ENCODE measurements at regions not wholly inside any gene's neighbourhood (a gene's known extent, or its start where the extent isn't known, plus 50 kb on each side); places are given as distances from the start of the nearest gene placed in this dataset.
"Not testable (repeated sequence)": the region's sequence is repeated elsewhere in the genome, so short reads cannot be mapped to it uniquely, and the experiment has no call there.

DNA sequence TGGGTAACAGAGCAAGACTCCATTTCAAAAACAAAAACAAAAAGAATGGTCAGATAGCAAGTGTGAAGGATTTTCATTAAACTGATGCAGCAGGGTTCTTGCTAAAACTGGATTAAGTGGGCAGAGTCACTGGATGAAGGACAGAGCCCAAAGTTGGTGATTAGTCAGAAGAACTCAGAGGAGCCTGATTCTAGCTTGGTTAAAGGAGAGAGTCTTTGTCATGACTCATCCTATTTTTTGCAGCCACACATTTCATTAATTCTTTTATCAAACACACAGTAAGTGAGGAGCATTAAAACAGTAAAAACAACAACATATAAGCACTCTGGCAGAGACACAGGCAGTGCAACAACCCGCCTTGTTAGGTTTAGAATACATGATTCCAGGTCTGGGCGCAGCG, 56.0 kb upstream of the EDARADD start:
- DNase-seq (no peak), FAIRE-seq (no peak)
- no peaks in the 10 kb centered on the region for H3K9me3 ChIP-seq (ENCODE audit: control insufficient read depth in 2 of 3, insufficient read depth in 1 of 3, low read length in 3 of 3)
- no peaks in the 10 kb centered on the region for H3K36me3 ChIP-seq (ENCODE audit: control insufficient read depth in 2 of 3, insufficient read depth in 3 of 3, low read length in 3 of 3)
- no peaks in the 10 kb centered on the region for H3K4me1 ChIP-seq (ENCODE audit: control insufficient read depth in 2 of 3, insufficient read depth in 2 of 3, low read depth in 1 of 3, low read length in 3 of 3)
- H3K4me3 ChIP-seq (ENCODE audit: low read length in 3 of 3): no peak overlapping the region
- TF ChIP-seq, protein P1, sequence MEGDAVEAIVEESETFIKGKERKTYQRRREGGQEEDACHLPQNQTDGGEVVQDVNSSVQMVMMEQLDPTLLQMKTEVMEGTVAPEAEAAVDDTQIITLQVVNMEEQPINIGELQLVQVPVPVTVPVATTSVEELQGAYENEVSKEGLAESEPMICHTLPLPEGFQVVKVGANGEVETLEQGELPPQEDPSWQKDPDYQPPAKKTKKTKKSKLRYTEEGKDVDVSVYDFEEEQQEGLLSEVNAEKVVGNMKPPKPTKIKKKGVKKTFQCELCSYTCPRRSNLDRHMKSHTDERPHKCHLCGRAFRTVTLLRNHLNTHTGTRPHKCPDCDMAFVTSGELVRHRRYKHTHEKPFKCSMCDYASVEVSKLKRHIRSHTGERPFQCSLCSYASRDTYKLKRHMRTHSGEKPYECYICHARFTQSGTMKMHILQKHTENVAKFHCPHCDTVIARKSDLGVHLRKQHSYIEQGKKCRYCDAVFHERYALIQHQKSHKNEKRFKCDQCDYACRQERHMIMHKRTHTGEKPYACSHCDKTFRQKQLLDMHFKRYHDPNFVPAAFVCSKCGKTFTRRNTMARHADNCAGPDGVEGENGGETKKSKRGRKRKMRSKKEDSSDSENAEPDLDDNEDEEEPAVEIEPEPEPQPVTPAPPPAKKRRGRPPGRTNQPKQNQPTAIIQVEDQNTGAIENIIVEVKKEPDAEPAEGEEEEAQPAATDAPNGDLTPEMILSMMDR (IDR thresholded peaks at IDR 0.05; ENCODE audit: borderline replicate concordance, extremely low read depth, insufficient read depth): no peak
- H3K9ac ChIP-seq (ENCODE audit: low read length in 3 of 3): no peak overlapping the region
- H3K27ac ChIP-seq (ENCODE audit: low read depth in 2 of 2, low read length in 2 of 2): no peak overlapping the region
- intact Hi-C loops (cut with DNase I): no loop called here
- no peaks in the 10 kb centered on the region for H3K27me3 ChIP-seq (ENCODE audit: control insufficient read depth, insufficient read depth, low read length)

DNA sequence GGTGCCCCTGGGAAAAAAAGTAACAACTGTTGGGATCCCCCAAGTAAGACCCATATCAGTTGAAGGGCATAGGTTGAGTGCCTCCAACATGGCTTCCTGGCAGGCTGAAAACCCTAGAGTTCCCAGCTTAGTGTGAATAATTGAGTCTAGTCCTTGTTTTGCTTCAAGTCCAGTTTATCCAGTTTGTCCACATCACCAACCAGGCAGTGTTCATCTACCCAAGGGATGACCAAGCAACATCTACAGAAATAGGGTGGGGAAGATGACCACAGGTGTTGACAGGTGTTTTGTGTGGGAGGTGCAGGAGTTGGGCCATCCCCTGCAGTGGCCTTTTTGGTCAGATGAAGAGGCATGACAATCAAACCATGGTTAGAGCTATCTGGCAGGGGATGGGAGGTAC, 54.3 kb upstream of the ERO1B start:
- no peaks in the 10 kb centered on the region for H3K27me3 ChIP-seq (ENCODE audit: control insufficient read depth, insufficient read depth, low read length)
- FAIRE-seq (no peak), DNase-seq (no peak)

DNA sequence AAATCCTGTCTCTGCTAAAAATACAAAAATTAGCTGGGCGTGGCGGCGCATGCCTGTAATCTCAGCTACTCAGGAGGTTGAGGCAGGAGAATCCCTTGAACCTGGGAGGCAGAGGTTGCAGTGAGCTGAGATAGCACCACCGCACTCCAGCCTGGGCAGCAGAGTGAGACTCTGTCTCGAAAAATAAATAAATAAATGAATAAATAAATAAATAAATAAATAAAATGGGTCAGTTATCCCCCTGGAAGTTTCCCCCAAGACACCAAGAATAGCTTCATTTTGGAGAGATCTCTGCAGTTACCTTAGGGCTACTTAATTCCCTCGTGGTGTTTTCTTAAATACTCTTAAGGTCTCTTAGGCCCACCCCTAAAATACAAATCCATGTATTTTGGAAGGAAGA, 53.9 kb upstream of the ERO1B start:
- FAIRE-seq; H3K4me1 ChIP-seq (ENCODE audit: control insufficient read depth in 2 of 3, insufficient read depth in 2 of 3, low read depth in 1 of 3, low read length in 3 of 3); H3K27ac ChIP-seq (ENCODE audit: low read depth in 2 of 2, low read length in 2 of 2); H3K9me3 ChIP-seq (ENCODE audit: control insufficient read depth in 2 of 3, insufficient read depth in 1 of 3, low read length in 3 of 3); DNase-seq; H3K27me3 ChIP-seq (ENCODE audit: control insufficient read depth, insufficient read depth, low read length); H3K4me3 ChIP-seq (ENCODE audit: low read length in 3 of 3); intact Hi-C loops (cut with DNase I); H3K36me3 ChIP-seq (ENCODE audit: control insufficient read depth in 2 of 3, insufficient read depth in 3 of 3, low read length in 3 of 3); H3K9ac ChIP-seq (ENCODE audit: low read length in 3 of 3): not testable (repeated sequence)

More for the DNA sequence above, 54.3 kb upstream of the ERO1B start:
- Histone ChIP-seq H3K4me3 (ENCODE audit: low read length in 3 of 3) (no peak overlapping the region), H3K27ac (ENCODE audit: low read depth in 2 of 2, low read length in 2 of 2) (no peak overlapping the region), H3K4me1 (ENCODE audit: control insufficient read depth in 2 of 3, insufficient read depth in 2 of 3, low read depth in 1 of 3, low read length in 3 of 3) (no peaks in the 10 kb centered on the region), H3K36me3 (ENCODE audit: control insufficient read depth in 2 of 3, insufficient read depth in 3 of 3, low read length in 3 of 3) (no peaks in the 10 kb centered on the region), H3K9ac (ENCODE audit: low read length in 3 of 3) (no peak overlapping the region), H3K9me3 (ENCODE audit: control insufficient read depth in 2 of 3, insufficient read depth in 1 of 3, low read length in 3 of 3) (no peaks in the 10 kb centered on the region)
- intact Hi-C loops (cut with DNase I): no loop called here
- TF ChIP-seq, protein P1 (IDR thresholded peaks at IDR 0.05; ENCODE audit: borderline replicate concordance, extremely low read depth, insufficient read depth): no peak

DNA sequence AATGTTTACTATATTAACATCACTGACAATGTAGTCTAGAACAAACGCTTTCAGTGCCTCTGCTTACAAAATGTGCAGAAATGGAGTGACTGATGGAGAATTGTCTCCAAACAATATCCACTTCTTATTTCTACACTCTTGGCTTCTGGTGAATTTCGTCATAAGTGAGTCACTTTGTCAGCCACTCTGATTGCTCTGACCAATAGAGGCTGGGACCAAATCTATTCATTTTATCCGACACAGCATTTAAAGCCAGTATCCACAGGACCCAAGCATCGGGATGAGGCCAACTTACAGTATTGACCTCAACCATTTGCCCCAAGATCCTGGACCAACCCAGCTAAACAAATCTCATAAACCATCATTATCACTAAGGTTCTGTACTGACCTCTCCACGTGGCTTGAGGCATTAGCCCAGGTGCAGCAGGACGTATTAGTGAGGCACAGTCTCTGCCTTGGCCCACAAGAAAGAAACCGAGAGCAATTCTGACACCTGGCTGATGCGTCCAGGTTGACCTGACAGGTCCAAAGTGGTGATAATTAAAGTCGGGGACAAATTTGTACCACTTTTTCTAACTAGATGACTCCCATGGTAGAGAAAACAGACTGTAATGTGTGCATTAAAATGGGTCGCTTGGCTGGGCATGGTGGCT, 53.3 kb upstream of the ERO1B start:
- FAIRE-seq: no peak
- no peak overlapping the region for H3K4me3 ChIP-seq (ENCODE audit: low read length in 3 of 3)
- intact Hi-C loops (cut with DNase I): no loop called here

More for the DNA sequence above, 53.3 kb upstream of the ERO1B start:
- Histone ChIP-seq H3K4me1 (ENCODE audit: control insufficient read depth in 2 of 3, insufficient read depth in 2 of 3, low read depth in 1 of 3, low read length in 3 of 3) (no peaks in the 10 kb centered on the region), H3K27me3 (ENCODE audit: control insufficient read depth, insufficient read depth, low read length) (no peaks in the 10 kb centered on the region), H3K9me3 (ENCODE audit: control insufficient read depth in 2 of 3, insufficient read depth in 1 of 3, low read length in 3 of 3) (no peaks in the 10 kb centered on the region), H3K27ac (ENCODE audit: low read depth in 2 of 2, low read length in 2 of 2) (no peak overlapping the region), H3K36me3 (ENCODE audit: control insufficient read depth in 2 of 3, insufficient read depth in 3 of 3, low read length in 3 of 3) (no peaks in the 10 kb centered on the region), H3K9ac (ENCODE audit: low read length in 3 of 3) (no peak overlapping the region)
- TF ChIP-seq, protein P1 (IDR thresholded peaks at IDR 0.05; ENCODE audit: borderline replicate concordance, extremely low read depth, insufficient read depth): no peak
- no peak for DNase-seq

All from kidney (tissue), 13 donors.